ENCODE measurements at regions not wholly inside any gene's neighbourhood (a gene's known extent, or its start where the extent isn't known, plus 50 kb on each side); places are given as distances from the start of the nearest gene placed in this dataset.
"Not testable (repeated sequence)": the region's sequence is repeated elsewhere in the genome, so short reads cannot be mapped to it uniquely, and the experiment has no call there.

- no peak for DNase-seq
- intact Hi-C loops (cut with DNase I): no loop called here
Measured at GRCh38 chrX:123064053-123064452, 120.0 kb upstream of the GRIA3 start.

GRCh38 chrX:123072686-123073385 is 111.2 kb upstream of the GRIA3 start:
- DNase-seq: no peak
- intact Hi-C loops (cut with DNase I): no loop called here

- no peak for DNase-seq
- intact Hi-C loops (cut with DNase I): no loop called here
Measured at GRCh38 chrX:123075947-123076561, 108.0 kb upstream of the GRIA3 start.

- intact Hi-C loops (cut with DNase I): no loop called here
- no peak for DNase-seq
Measured at GRCh38 chrX:123077631-123078030, 106.4 kb upstream of the GRIA3 start.

- intact Hi-C loops (cut with DNase I): no loop called here
- no peak for DNase-seq
Measured at GRCh38 chrX:123080065-123080464, 104.0 kb upstream of the GRIA3 start.

GRCh38 chrX:123081776-123082175 is 102.3 kb upstream of the GRIA3 start:
- intact Hi-C loops (cut with DNase I): no loop called here
- DNase-seq: no peak

- intact Hi-C loops (cut with DNase I): no loop called here
- DNase-seq: no peak
Measured at GRCh38 chrX:123083924-123084323, 100.2 kb upstream of the GRIA3 start.

GRCh38 chrX:123084797-123085196 is 99.3 kb upstream of the GRIA3 start:
- intact Hi-C loops (cut with DNase I): no loop called here
- DNase-seq: no peak

- intact Hi-C loops (cut with DNase I): no loop called here
- no peak for DNase-seq
Measured at GRCh38 chrX:123085311-123085940, 98.7 kb upstream of the GRIA3 start.

GRCh38 chrX:123086768-123087167 is 97.3 kb upstream of the GRIA3 start:
- intact Hi-C loops (cut with DNase I): no loop called here
- no peak for DNase-seq

- DNase-seq: no peak
- intact Hi-C loops (cut with DNase I): no loop called here
Measured at GRCh38 chrX:123087326-123087725, 96.8 kb upstream of the GRIA3 start.

- intact Hi-C loops (cut with DNase I): no loop called here
- no peak for DNase-seq
Measured at GRCh38 chrX:123088331-123088730, 95.7 kb upstream of the GRIA3 start.

- DNase-seq: no peak
- intact Hi-C loops (cut with DNase I): no loop called here
Measured at GRCh38 chrX:123088930-123089329, 95.1 kb upstream of the GRIA3 start.

- no peak for DNase-seq
- intact Hi-C loops (cut with DNase I): no loop called here
Measured at GRCh38 chrX:123093792-123094191, 90.3 kb upstream of the GRIA3 start.

- intact Hi-C loops (cut with DNase I): no loop called here
- no peak for DNase-seq
Measured at GRCh38 chrX:123108513-123109427, 75.3 kb upstream of the GRIA3 start.

- intact Hi-C loops (cut with DNase I): no loop called here
- no peak for DNase-seq
Measured at GRCh38 chrX:123121241-123121640, 62.8 kb upstream of the GRIA3 start.

- DNase-seq; intact Hi-C loops (cut with DNase I): not testable (repeated sequence)
Measured at GRCh38 chrX:123129805-123130204, 54.3 kb upstream of the GRIA3 start.

Data from head of caudate nucleus (tissue), 42 donors.